Germinal center (tissue), 1 donor: ENCODE measurements at regions not wholly inside any gene's neighbourhood (a gene's known extent, or its start where the extent isn't known, plus 50 kb on each side); places are given as distances from the start of the nearest gene placed in this dataset.
"Not testable (repeated sequence)": the region's sequence is repeated elsewhere in the genome, so short reads cannot be mapped to it uniquely, and the experiment has no call there.

Experiments
- DNase-seq: peaks from one replicate; pipeline ENCODE4 v3.0.0; 2012; ENCODE audit warnings: mixed read lengths, low spot score

- DNase-seq: not testable (repeated sequence)
Measured at GRCh38 chr1:217039139-217039538, 315.9 kb upstream of the ESRRG start.

DNA sequence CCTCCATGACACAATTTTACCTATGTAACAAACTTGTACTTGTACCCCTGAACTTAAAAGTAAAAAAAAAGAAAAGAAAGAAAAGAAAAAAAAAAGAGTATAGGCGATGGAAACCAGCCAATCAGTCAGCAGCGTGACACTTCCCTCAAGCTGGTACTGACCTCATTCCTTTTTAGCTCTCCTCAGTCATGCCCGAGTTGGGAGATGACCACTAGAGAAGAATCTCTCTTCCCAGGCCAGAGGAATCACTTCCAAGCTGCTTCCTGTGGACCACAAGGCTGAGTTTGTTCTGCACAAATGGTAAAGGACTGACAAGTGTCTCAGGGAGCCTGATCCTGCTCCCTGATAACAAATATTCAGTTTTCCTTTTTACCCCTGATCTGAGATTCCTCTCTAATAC, 313.5 kb upstream of the ESRRG start:
- no peak for DNase-seq

- DNase-seq: no peak
Measured at GRCh38 chr1:217032715-217033367, 309.6 kb upstream of the ESRRG start.

GRCh38 chr1:217029281-217030157, 306.3 kb upstream of the ESRRG start:
- DNase-seq: no peak

- DNase-seq: no peak
Measured at GRCh38 chr1:217027403-217028080, 304.3 kb upstream of the ESRRG start.

DNA sequence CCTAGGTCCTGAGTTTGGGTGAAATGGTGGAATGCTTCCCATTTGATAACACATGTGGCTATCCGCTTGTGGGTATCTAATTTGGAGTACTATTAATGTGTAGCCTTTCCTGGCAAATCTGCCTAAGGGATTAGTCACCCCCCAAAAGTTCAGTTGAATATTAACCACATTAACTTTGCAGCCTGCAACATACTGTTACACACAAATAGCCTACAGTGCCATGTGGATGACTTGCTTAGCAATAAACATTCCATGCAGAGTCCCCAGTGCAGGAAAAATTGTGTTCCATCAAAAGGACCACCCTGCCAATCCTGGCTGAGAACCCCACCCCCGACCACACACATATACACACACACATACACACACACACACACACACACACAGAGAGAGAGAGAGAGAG, 303.3 kb upstream of the ESRRG start:
- DNase-seq: no peak

DNA sequence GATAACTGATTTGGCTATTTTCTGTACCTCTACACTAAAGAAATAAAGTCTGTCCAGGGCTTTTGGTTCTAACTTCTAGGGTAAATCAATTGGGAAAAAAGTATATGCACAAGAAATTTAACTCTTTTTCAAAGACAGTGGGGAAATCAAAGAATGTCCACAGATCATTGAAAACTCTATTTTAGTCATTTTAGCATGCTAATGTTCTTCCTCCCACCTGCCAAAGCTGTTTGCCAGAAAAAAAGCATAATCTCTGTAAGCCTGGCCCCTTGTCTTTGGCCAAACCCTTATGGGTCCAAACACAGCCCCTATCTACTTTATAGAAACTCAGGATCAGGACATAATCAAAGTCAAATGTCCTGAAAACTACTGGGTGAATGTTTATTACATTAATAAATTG, 302.2 kb upstream of the ESRRG start:
- DNase-seq: no peak

DNA sequence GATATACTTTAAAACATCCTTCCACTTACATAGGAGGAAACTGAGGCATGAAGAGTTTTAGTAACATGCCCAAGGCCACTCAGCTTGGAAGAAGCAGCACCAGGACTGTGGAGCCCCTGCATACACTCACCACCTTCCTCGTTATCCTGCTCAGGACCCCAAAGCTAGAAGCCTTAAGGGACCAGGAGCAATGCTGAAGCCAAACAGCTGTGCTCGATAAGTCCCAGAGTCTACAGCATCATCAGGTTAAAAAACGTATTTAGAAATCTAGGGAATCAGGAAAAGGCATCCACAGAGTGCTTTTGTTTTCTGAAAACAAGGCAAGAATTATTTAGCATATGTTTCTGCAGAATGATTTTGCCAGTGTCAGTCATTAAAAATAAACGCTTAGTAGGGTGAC, 301.7 kb upstream of the ESRRG start:
- no peak for DNase-seq

DNA sequence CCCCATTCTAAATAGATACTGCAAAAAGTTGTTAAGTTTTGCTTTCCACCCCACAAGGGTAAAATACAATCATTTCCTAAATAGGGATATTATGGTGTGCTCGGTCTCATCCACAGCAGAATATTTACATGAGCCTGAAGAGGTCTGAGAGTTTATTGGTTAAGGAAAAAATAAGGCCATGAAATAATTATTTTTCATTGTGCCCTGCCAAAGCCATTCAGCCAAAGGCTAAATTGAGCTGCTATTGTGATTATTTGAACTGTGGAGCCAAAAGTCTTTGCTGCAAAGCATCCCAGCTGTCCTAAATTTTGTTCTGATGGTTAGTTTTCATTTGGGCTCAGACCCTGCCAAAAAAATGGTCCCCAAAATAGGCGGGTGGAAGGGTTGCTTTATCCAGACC, 298.7 kb upstream of the ESRRG start:
- no peak for DNase-seq

GRCh38 chr1:217021400-217021799, 298.2 kb upstream of the ESRRG start:
- DNase-seq: no peak

DNA sequence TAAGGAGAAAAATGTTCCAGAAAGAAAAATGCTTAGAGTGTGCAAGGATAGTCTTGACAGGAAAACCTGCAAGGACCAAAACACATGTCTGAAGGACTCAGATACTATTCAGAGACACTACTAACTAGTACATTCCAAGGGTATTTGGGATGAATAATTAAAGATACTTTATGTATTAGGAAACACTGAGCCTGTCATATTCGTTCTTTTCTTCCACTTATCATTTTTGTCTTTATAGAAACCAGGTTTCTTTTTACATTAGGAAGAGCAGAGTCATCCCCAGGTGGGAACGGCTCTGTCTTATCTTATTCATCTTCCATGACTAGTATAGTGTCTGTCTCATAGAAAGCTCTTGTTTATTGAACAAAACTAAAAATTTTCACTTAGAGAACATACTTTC, 296.2 kb upstream of the ESRRG start:
- no peak for DNase-seq

DNA sequence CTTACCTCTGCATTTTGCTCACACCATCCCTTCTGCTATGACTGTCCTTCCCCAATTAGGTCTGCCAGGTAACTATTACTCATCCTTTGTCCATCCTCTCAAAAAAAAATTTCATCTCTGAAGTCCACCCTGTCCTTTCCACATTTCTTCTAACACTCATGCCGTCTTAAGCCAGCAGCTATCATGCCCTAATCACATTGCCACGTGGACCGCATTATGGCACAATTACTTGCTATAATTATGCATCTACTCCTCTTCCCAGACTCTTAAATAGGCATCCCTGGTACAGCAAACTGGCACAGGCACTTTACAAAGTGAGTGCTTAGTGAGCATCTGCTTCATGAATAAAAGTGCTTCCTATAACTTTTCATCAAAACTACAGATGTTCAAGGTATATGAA, 295.4 kb upstream of the ESRRG start:
- no peak for DNase-seq

DNA sequence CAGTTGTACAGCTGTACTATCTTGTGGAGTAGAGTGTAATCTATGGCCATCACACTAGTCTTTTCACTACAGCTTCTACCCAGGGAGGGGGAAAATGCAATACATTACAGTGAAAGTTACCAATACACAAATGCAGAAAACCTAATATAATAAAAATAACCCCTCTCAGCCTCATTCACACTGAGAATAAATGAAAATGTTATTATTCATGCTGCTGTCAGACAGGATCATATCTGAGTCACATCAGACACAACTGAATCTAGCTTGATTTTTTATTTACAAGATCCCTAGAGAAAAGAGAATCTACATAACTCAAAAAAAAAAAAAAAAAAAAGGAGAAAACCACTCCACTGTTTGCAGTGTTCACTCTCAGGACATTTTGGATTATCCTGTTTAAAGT, 293.9 kb upstream of the ESRRG start:
- no peak for DNase-seq

GRCh38 chr1:217014066-217014465, 290.8 kb upstream of the ESRRG start:
- no peak for DNase-seq

DNA sequence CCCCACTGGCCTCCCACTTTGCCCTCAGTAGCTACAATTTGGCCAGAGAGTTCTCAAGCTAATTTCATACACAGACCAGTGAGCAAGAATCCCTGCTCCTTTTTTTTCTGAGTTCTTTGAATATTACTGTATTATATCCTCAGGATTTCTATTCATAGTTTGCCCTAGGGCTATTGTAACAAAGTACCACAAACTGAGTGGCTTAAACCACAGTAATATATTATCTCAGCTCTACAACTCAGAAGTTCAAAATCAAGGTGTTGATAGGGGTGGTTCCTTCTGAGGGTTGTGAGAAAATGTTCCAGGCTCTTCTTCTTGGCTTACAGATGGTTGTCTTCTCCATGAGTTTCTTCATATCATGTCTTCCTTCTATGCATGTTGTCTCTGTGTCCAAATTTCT, 289.4 kb upstream of the ESRRG start:
- DNase-seq: no peak

DNA sequence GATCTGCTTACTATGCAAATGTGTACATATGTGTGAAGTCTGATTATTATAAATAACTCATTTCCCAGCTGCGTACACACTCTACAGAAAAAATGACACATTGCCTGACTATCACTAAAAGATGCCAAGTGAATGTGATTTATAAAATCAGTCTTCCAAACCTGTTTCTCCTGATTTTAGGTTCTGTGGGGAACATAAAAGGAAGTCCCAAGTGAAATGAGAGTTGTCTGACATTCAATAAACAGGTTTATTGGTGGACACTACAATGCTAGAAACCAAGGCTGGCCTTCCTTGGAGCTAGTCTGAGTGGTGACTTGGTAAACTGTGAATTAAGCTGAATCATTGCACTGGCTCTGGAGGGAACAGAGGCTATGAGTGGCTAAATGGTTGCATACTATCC, 287.9 kb upstream of the ESRRG start:
- DNase-seq: no peak

DNA sequence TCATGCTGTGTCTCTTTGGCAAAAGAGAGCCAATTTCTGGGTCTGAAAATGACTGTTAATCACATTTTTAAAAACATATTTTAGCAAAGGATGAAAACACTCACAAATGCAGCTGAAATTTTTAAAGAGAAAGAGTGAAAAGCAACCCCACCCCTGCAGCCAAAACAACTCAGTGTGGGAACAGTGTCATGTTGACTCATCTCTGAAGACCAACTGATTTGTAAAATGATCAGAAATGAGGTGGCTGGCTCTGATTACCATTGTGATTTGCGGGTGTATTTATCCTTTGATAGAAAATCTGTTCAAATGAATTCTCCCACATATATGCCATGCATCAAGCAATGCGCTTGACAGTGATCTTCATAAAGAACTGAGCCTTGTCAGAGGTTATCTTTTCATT, 287.0 kb upstream of the ESRRG start:
- DNase-seq: no peak

DNA sequence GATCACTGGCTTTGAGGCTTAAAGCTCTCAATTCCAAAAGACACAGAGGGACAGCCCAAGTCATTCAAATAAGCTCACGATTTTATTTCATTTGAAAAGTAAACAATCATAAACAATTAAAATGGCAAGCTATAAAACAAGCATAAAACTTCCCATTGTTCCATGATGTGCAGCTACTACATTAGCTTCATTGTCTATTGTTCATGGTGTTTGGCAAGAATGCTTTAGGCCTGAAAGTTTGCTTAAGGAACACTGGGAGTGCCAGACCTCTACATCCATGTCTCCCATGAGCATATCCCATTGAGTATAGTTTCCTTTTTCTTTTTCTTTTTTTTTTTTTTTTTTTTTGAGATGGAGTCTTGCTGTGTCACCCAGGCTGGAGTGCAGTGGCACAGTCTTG, 286.1 kb upstream of the ESRRG start:
- no peak for DNase-seq

DNA sequence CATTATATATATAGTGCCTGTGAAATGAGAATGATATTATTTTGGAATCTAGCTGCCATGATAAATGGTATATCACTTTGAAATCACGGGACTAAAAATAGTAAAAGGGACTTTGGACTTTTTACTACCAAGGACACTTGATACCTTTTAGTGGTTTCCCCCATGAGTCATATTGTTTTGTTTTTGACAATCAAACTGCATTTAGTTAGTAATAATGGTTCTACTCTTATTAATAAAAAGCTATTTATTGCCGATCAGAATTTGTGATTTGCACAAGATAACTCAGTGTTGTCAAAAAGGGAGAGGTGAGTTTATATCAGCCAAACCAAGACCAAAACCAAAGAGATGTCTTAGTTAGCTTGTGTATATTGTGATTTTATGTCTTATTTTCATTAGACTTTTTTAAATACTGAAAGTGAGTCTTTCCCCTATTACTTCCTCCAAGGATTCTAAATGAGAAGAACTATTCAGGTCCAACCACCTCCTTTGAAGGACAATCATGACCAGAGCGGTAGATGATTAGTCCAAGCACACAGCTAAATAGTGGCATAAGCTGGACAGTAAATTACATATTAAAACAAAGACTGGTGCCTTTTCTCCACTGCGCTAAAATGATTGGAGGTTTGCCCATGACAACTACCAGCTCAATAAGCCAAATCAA, 281.7 kb upstream of the ESRRG start:
- DNase-seq: no peak

GRCh38 chr1:217003355-217003754, 280.1 kb upstream of the ESRRG start:
- no peak for DNase-seq

- no peak for DNase-seq
Measured at GRCh38 chr1:216997831-216998230, 274.6 kb upstream of the ESRRG start.

- no peak for DNase-seq
Measured at GRCh38 chr1:216997069-216997468, 273.8 kb upstream of the ESRRG start.

- DNase-seq: no peak
Measured at GRCh38 chr1:216984536-216984935, 261.3 kb upstream of the ESRRG start.
